Activated T-cell treated with anti-CD3 and anti-CD28 coated beads, Interleukin-2, amount 50 U/mL, for 24 hours (primary cell): ENCODE measurements at regions not wholly inside any gene's neighbourhood (a gene's known extent, or its start where the extent isn't known, plus 50 kb on each side); places are given as distances from the start of the nearest gene placed in this dataset.

Experiments used
- DNase-seq: peaks from one replicate; pipeline ENCODE4 v3.0.0-alpha.2; 2020
- H3K27ac Mint-ChIP-seq: 2 replicates; pipeline ENCODE4 v1.8.0; 2020; ENCODE audit warnings: mild to moderate bottlenecking, mixed read lengths
- H3K27me3 Mint-ChIP-seq: 2 replicates; pipeline ENCODE4 v1.8.0; 2020; ENCODE audit warnings: mixed read lengths
- H3K36me3 Mint-ChIP-seq: 2 replicates; pipeline ENCODE4 v1.8.0; 2020; ENCODE audit warnings: low read depth, mixed read lengths
- H3K4me1 Mint-ChIP-seq: 2 replicates; pipeline ENCODE4 v1.8.0; 2020; ENCODE audit warnings: low read depth, mixed read lengths
- H3K4me3 Mint-ChIP-seq: 2 replicates; pipeline ENCODE4 v1.8.0; 2020; ENCODE audit warnings: mild to moderate bottlenecking, moderate library complexity, mixed read lengths
- H3K9me3 Mint-ChIP-seq: 2 replicates; pipeline ENCODE4 v1.8.0; 2020; ENCODE audit warnings: mixed read lengths

DNA sequence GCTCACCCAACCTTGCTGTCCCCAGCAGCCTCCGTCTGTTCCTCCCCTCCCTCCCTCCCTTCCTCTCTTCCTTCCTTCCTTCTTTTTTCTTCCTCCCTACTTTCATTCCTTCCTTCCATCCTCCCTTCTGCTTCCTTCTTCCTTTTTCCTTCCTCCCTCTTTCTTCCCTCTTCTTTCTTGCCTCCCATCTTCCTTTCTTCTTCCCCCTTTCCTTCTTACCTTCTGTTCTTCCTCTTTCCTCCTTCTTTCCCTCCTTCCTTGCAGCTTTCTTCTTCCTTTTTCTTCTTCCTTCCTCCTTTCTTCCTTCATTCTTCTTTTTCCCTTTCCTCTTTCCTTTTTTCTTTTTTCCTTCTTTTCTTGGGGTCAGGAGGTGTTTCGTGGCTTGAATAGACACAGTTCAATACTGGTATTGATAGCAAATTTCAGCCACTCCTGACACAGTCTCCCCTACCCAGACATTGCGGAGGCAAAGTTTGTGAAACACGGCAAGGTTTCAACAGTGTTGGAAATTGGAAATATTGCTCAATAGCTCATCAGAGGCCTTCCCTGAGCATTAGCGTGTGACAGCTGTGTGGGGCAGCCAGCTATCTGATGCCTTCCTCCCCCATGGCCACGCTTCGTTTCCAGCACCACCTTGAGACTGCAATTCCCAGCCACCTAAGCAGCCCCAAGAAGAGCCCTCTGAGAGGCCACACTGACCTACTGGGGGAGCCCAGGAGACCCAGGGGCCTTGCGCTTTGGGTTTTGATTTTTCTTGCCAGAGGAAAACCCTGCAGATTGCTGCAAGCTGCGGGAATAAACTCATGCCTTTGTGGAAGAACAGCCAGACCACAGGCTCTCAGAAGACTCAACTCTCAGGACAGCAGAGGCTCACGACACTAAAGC is 82.2 kb downstream of the KLF15 start:
- DNase-seq, result no peak
- no peaks in the 10 kb centered on the region for H3K36me3 Mint-ChIP-seq
- no peak overlapping the region for H3K4me3 Mint-ChIP-seq
- H3K27ac Mint-ChIP-seq, result no peak overlapping the region
- no peaks in the 10 kb centered on the region for H3K4me1 Mint-ChIP-seq
- peaks cover 48% of the 10 kb centered on the region for H3K27me3 Mint-ChIP-seq
- H3K9me3 Mint-ChIP-seq, result no peaks in the 10 kb centered on the region

DNA sequence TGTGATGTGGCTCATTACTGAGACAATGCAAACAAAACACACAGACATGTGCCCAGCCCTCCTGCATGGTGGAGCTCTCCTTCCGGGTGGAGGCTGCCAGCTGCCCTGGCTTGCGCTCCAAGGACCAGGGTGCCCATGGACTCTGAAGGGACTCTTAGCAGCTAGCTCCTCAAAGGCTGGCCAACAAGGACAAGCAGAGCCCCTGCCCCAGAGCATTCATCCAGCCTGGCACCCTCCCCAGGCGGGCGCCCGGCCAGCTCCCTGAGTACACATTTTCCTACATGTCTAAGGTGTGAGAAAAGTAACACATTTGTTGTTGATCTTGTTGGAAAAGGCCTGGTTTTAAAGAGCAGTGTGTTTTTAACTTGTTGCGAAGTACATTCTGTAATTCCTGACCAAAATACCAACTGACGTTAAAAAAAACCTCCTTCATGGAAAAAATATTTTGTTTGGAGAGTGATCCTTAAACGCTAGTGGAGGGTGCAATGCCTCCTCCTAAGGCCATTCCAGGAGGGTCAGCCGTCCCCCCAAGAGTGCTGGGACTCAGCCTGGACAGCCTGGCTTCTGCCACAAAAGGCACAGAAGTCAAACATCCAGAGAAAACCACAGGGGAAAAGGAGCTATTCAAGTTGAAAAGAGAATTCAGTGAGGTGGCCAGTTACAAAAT is 86.9 kb downstream of the KLF15 start:
- DNase-seq, result no peak
- H3K9me3 Mint-ChIP-seq, result no peaks in the 10 kb centered on the region
- H3K27me3 Mint-ChIP-seq, result peaks cover 52% of the 10 kb centered on the region
- no peaks in the 10 kb centered on the region for H3K4me1 Mint-ChIP-seq
- H3K36me3 Mint-ChIP-seq, result no peaks in the 10 kb centered on the region
- H3K27ac Mint-ChIP-seq, result no peak overlapping the region
- H3K4me3 Mint-ChIP-seq, result no peak overlapping the region

DNA sequence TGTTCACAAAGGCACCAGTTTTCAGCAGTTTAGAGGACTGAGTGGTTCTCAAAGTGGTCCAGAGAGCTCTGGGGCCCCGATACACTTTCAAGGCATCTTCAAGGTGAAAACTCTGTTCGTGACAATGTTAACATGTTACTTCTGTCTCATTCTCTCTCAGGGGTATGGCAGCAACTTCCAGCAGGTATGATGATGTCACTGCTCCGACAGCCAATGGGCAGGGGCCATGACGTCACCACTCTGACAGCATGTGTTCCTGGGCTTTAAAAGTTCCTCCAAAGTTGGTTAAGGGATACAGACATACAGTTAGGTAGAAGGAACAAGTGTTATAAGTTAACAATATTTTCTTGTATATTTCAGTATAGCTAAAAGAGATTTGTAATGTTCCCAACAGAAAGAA is 87.9 kb downstream of the KLF15 start:
- DNase-seq, result no peak
- Mint-ChIP-seq H3K4me1 (no peaks in the 10 kb centered on the region), H3K36me3 (no peaks in the 10 kb centered on the region), H3K27me3 (peaks cover 52% of the 10 kb centered on the region), H3K27ac (no peak overlapping the region), H3K4me3 (no peak overlapping the region), H3K9me3 (no peaks in the 10 kb centered on the region)

DNA sequence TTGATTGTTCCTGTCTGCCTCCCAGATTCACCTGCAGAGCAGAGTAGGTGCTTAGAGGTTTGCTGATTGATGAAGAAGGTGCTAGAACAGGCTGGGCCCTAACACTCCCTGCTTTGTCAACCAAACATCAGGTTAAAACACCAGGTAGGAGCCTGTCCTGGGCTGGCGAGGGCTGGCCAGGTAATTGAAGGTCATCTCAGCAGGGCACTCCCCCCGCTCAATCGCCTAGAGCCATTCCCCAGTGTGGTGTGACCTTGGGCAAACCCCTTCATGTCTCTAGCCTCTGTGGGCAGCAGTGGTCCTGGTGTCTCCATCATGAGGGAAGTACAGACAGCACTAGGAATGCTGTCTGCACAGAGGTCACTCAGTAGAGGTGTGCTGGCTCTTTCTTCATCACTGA is 88.3 kb downstream of the KLF15 start:
- Mint-ChIP-seq H3K36me3 (no peaks in the 10 kb centered on the region), H3K9me3 (no peaks in the 10 kb centered on the region), H3K4me1 (no peaks in the 10 kb centered on the region), H3K27me3 (peaks cover 48% of the 10 kb centered on the region), H3K4me3 (no peak overlapping the region), H3K27ac (no peak overlapping the region)
- DNase-seq, result no peak

DNA sequence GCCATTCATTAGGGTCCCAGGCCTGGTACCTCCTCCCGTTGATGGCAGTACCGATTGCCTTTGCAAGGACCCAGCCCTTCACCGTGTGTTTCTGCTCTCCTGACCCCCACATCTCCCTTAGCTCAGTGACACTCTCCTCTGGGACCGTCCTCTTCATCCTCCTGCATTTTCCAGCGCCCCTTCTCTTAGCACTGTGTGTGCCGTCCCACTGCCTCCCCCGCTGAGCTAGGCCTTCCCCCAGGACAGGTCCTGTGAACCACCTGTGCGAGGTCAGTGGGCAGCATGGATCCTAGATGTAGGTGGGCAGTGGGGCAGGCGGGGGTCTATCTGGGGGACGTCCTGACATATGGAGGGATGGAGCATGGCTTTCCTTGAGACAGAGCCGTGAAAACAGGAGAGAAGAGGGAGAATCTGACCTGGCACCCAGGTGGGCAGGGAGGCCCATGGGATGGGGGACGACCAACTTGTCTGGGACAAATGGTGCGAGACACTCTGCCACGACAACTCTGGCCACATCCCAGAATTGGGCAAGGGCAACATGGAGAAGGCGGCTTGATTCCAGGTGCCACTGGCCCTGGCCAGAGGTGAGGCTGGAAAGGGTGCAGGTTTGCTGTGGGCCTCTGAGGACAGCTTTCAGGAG is 87.7 kb upstream of the ALDH1L1 start:
- no peak overlapping the region for H3K4me3 Mint-ChIP-seq
- DNase-seq, result no peak
- no peak overlapping the region for H3K27ac Mint-ChIP-seq
- H3K36me3 Mint-ChIP-seq, result no peaks in the 10 kb centered on the region
- H3K27me3 Mint-ChIP-seq, result peaks cover 43% of the 10 kb centered on the region
- H3K4me1 Mint-ChIP-seq, result no peaks in the 10 kb centered on the region
- no peaks in the 10 kb centered on the region for H3K9me3 Mint-ChIP-seq

DNA sequence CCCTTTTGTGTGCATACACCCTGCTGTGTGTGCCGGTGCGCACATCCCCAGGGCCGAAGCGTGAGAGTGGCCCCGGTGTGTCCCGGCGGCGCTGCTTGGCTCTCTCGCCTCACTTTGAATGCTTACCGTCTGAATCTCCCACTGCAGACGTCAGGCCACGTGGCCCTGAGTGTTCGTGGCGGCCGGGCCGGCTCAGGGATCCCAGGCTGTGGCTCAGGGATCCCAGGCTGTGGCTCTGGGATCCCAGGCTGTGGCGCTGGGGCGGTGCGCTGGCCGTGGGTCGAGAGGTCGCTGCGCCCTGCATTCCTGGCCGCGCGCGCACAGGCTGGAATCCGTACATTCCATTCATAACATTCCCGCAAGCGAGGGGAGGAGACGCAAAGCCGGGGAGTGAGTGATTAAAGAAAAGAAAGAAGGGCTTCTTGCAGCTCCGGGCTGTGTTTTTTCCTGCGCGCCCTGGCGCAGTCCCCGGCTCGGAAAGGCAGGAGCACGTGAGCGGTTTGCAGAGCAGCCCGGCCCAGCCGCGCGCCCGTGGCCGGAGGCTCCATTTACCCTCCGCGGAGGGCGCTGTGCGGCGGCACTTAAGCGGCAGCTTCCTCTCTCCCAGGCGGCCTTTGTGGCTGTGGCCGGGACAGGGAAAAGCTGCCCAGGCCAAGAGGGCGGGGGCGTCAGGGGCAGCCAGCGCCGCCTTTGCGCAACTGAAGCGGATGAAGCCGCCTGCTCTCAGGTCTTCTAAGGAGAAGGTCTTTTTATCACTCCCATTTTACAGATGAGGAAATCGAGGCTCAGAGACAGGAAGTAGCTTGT is 87.0 kb upstream of the ALDH1L1 start:
- no peaks in the 10 kb centered on the region for H3K36me3 Mint-ChIP-seq
- H3K9me3 Mint-ChIP-seq, result no peaks in the 10 kb centered on the region
- no peaks in the 10 kb centered on the region for H3K4me1 Mint-ChIP-seq
- no peak for DNase-seq
- no peak overlapping the region for H3K4me3 Mint-ChIP-seq
- H3K27ac Mint-ChIP-seq, result no peak overlapping the region
- peaks cover 47% of the 10 kb centered on the region for H3K27me3 Mint-ChIP-seq

DNA sequence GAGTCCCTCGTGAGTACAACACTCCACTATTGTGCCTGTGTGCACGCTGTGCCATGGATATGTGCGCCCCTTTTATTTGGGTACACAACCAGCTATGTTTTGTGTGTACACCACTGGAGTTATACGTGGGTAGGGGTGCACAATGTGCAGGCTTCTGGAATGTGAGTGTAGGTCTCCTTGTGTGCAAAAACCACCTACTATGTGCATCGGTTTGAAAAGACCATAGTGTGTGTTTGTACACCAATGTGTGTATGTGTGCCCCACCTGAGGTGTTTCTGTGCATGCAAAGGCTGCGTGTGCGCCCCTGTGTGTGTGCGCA is 86.4 kb upstream of the ALDH1L1 start:
- no peak for DNase-seq
- Mint-ChIP-seq H3K4me1 (no peaks in the 10 kb centered on the region), H3K27me3 (peaks cover 50% of the 10 kb centered on the region), H3K9me3 (no peaks in the 10 kb centered on the region), H3K27ac (no peak overlapping the region), H3K4me3 (no peak overlapping the region), H3K36me3 (no peaks in the 10 kb centered on the region)

DNA sequence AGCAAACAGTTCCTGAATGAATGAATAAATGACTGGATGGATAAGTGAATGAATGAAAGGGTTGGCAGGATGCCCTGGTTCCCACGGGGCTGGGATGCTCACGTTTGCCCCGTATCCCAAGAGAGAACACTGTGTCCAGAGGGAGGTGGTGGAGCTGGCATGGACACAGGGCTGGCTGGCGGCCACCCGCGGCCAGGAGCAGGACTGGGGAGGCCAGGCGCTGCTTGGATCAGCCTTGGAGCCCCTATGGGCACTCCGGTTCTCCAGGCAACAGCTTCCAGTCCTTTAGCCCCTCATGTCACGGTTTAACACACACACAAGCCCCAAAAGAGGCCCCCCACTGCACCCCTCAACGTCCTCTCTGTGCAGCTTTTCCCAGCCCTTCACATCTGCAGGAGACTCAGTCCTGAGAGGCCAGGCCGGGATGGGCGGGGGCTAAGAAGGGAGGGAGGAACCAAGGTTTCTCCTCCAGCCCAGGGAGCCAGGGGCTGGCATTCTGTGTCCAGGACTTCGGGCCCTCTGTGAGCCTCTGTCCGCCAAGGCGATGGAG is 86.0 kb upstream of the ALDH1L1 start:
- Mint-ChIP-seq H3K27me3 (peaks cover 54% of the 10 kb centered on the region), H3K4me3 (no peak overlapping the region), H3K36me3 (no peaks in the 10 kb centered on the region), H3K27ac (no peak overlapping the region), H3K4me1 (no peaks in the 10 kb centered on the region), H3K9me3 (no peaks in the 10 kb centered on the region)
- no peak for DNase-seq

DNA sequence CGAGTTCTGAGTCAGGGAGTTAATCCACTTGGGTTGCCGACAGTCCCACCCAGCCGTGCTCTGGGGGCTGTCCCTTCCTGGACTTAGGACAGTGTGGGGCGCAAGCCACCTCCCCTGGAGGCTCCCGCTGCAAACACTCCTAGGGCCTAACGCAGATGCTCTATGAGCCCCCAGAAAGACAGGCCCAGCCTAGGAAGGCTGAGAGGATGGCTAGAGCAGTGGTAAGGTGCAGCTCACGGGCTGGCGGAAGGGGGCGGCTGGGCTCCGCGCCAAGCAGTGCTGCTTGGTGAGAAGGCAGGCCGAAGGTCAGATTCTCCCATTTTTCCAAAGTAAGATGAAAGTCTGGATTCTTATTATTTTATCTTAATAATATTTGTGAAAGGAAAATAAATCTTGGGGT is 84.6 kb upstream of the ALDH1L1 start:
- no peak for DNase-seq
- Mint-ChIP-seq H3K9me3 (no peaks in the 10 kb centered on the region), H3K4me1 (no peaks in the 10 kb centered on the region), H3K27ac (no peak overlapping the region), H3K4me3 (no peak overlapping the region), H3K27me3 (peaks cover 56% of the 10 kb centered on the region), H3K36me3 (no peaks in the 10 kb centered on the region)

DNA sequence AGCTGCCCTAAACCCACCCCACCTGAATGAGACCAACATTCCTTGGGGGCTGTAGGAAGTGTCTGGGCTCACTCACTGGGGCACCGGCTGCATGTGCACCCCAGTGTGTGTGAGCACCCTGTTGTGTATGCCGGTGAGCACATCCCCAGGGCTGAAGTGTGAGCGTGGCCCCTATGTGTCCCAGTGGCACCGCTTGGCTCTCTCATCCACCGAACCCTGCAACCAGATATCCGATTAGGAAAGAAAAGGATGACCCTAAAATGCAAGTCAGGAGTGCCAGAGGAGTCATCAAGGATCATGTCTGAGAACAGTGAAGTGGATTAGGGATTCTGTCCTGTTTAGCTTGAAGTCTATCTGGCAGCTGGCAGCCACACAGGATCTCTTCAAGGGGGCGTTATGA is 84.0 kb upstream of the ALDH1L1 start:
- Mint-ChIP-seq H3K27me3 (peaks cover 54% of the 10 kb centered on the region), H3K27ac (no peak overlapping the region), H3K4me1 (no peaks in the 10 kb centered on the region), H3K36me3 (no peaks in the 10 kb centered on the region), H3K4me3 (no peak overlapping the region), H3K9me3 (no peaks in the 10 kb centered on the region)
- DNase-seq, result no peak

DNA sequence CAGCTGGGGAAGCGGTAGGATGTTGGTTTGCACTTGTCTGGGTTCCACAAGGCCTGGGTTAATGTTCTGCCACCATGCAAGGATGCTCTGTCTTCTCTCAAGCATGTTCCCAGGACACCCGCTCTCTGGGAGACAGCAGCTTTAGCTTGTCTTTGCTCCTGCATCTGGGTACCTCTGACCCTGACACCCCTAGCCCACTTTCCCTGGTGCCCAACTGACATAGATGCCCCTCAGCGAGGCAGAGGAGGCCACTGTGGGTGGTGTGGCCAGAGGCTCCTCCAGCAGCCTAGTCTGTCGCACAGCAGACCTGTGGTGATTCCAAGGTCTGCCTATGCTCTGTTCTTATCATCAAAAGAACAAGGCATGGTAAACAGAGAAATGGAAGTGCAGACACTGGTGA is 83.6 kb upstream of the ALDH1L1 start:
- H3K4me3 Mint-ChIP-seq, result no peak overlapping the region
- H3K9me3 Mint-ChIP-seq, result no peaks in the 10 kb centered on the region
- no peak for DNase-seq
- H3K36me3 Mint-ChIP-seq, result no peaks in the 10 kb centered on the region
- no peak overlapping the region for H3K27ac Mint-ChIP-seq
- H3K4me1 Mint-ChIP-seq, result no peaks in the 10 kb centered on the region
- H3K27me3 Mint-ChIP-seq, result peaks cover 50% of the 10 kb centered on the region

DNA sequence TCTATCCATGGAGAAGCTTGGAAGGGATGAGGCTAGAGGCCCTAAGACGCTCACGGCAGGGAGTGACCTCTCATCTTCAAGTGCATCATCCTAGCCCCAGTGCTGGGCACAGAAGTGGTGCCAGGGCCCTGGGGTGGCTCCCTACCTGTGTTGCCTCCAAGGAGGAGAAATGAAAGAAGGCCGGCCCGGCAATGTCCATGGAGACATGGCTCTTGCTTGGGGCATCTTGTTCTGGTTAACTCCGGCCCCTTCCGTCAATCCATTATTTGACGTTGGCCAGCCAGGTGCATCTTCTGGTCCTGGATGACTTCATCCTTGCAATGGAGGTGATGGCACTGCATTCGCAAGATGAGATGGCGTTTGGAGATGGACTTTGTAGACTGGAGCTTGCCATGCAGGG is 83.2 kb upstream of the ALDH1L1 start:
- H3K4me1 Mint-ChIP-seq, result no peaks in the 10 kb centered on the region
- H3K9me3 Mint-ChIP-seq, result no peaks in the 10 kb centered on the region
- H3K27me3 Mint-ChIP-seq, result peaks cover 46% of the 10 kb centered on the region
- no peak for DNase-seq
- no peak overlapping the region for H3K4me3 Mint-ChIP-seq
- H3K27ac Mint-ChIP-seq, result no peak overlapping the region
- H3K36me3 Mint-ChIP-seq, result no peaks in the 10 kb centered on the region

DNA sequence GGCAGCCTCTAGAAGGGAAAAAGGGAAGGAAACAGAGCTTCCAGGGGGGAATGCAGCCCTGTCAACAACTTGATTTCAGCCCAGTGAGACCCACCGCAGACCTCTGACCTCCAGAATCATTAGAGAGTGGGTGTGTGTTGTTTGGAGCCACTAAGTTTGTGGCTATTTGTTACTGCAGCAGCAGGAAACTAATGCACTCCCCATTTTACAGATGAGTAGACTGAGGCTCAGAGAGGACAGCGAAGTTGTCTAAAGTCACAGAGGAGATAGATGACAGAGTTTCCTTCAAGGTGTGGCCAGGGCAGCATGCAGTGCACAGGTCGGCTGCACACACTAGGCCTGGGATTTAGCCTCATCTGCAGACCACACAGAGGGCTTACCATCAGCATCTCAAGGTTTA is 81.8 kb upstream of the ALDH1L1 start:
- no peaks in the 10 kb centered on the region for H3K36me3 Mint-ChIP-seq
- H3K9me3 Mint-ChIP-seq, result no peaks in the 10 kb centered on the region
- no peaks in the 10 kb centered on the region for H3K4me1 Mint-ChIP-seq
- no peak overlapping the region for H3K4me3 Mint-ChIP-seq
- peaks cover 35% of the 10 kb centered on the region for H3K27me3 Mint-ChIP-seq
- DNase-seq, result no peak
- H3K27ac Mint-ChIP-seq, result no peak overlapping the region

DNA sequence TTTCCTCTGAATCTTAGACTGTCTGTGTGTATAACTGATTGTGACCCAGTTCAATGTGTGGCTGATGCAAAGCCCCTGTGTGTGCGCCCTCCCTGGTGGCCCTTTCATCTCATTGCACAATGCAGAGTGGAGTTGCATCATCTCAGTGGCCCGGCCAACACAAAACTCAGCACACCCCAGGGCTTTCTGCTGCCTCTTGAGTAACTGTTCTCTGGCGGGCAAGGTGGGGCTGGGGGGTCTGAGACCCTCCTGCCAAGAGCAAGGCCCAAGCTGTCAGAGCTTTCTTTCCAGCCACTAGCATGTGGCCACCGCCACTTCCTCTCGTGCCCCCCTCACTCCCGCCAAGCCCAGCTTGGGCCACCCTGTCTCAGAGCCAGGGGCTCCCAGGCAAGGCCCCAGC is 80.7 kb upstream of the ALDH1L1 start:
- Mint-ChIP-seq H3K4me3 (no peak overlapping the region), H3K36me3 (no peaks in the 10 kb centered on the region), H3K4me1 (no peaks in the 10 kb centered on the region), H3K27ac (no peak overlapping the region), H3K9me3 (no peaks in the 10 kb centered on the region), H3K27me3 (peaks cover 30% of the 10 kb centered on the region)
- DNase-seq, result no peak
